ENCODE measurements at regions not wholly inside any gene's neighbourhood (a gene's known extent, or its start where the extent isn't known, plus 50 kb on each side); places are given as distances from the start of the nearest gene placed in this dataset.
A peak's percentile ranks its signal among the peaks of the same experiment; 100 is the strongest.

DNA sequence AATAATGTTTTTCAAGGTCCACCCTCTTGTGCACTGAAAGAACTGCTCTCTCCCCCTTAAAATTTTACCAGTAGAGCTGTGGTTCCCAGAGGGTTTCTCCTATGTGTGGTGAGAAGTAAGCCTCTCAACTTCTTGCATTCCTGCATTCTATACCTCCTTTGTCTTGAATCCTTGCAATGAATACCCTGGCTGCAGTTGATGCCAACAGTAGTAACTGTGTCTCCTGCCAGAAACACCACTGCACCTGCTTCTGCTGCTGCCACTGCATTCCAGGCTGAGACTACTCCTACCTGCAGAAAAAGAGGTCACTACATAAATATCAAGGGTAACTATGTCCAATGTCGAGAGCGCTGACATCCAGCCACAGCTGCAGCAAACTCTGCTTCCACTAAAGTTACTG lies 203.7 kb downstream of the TMEM167A start:
- ATAC-seq (peak; percentile 38), FAIRE-seq (no peak)
- 0% methylated on average over 2 of the region's 2 CpGs for whole genome bisulfite sequencing (ENCODE audit: low lambda C conversion rate)
- no peak for TF ChIP-seq MXD4 (CRISPR knock-in tag; IDR thresholded peaks at IDR 0.05)
- no peak for TF ChIP-seq ZNF264 (CRISPR knock-in tag; IDR thresholded peaks at IDR 0.05)
- TF ChIP-seq ZNF614 (CRISPR knock-in tag; IDR thresholded peaks at IDR 0.05; ENCODE audit: borderline replicate concordance) = no peak
- TF ChIP-seq SMAD3 (CRISPR knock-in tag; IDR thresholded peaks at IDR 0.05) = no peak
- TF ChIP-seq ZNF451 (CRISPR knock-in tag; IDR thresholded peaks at IDR 0.05) = no peak
- TF ChIP-seq GFI1 (CRISPR knock-in tag; IDR thresholded peaks at IDR 0.05; ENCODE audit: borderline replicate concordance) = no peak
- TF ChIP-seq, protein P1, sequence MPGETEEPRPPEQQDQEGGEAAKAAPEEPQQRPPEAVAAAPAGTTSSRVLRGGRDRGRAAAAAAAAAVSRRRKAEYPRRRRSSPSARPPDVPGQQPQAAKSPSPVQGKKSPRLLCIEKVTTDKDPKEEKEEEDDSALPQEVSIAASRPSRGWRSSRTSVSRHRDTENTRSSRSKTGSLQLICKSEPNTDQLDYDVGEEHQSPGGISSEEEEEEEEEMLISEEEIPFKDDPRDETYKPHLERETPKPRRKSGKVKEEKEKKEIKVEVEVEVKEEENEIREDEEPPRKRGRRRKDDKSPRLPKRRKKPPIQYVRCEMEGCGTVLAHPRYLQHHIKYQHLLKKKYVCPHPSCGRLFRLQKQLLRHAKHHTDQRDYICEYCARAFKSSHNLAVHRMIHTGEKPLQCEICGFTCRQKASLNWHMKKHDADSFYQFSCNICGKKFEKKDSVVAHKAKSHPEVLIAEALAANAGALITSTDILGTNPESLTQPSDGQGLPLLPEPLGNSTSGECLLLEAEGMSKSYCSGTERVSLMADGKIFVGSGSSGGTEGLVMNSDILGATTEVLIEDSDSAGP (CRISPR knock-in tag; IDR thresholded peaks at IDR 0.05; ENCODE audit: borderline replicate concordance) = no peak
- no peak for TF ChIP-seq GPN1 (CRISPR knock-in tag; IDR thresholded peaks at IDR 0.05; ENCODE audit: borderline replicate concordance)
- TF ChIP-seq SYNCRIP (IDR thresholded peaks at IDR 0.05; ENCODE audit: insufficient read depth, low read depth, low read length) = no peak
- TF ChIP-seq, protein P2, sequence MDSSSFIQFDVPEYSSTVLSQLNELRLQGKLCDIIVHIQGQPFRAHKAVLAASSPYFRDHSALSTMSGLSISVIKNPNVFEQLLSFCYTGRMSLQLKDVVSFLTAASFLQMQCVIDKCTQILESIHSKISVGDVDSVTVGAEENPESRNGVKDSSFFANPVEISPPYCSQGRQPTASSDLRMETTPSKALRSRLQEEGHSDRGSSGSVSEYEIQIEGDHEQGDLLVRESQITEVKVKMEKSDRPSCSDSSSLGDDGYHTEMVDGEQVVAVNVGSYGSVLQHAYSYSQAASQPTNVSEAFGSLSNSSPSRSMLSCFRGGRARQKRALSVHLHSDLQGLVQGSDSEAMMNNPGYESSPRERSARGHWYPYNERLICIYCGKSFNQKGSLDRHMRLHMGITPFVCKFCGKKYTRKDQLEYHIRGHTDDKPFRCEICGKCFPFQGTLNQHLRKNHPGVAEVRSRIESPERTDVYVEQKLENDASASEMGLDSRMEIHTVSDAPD (CRISPR knock-in tag; IDR thresholded peaks at IDR 0.05) = no peak
- no peak for TF ChIP-seq CCAR2 (optimal IDR thresholded peaks at IDR 0.05; ENCODE audit: low read depth, low read length)
- no peak for TF ChIP-seq SP1 (IDR thresholded peaks at IDR 0.05)
- TF ChIP-seq SP1 (CRISPR knock-in tag; IDR thresholded peaks at IDR 0.05) = no peak
- no peak for TF ChIP-seq AHR (CRISPR knock-in tag; IDR thresholded peaks at IDR 0.05)
- TF ChIP-seq, protein P3, sequence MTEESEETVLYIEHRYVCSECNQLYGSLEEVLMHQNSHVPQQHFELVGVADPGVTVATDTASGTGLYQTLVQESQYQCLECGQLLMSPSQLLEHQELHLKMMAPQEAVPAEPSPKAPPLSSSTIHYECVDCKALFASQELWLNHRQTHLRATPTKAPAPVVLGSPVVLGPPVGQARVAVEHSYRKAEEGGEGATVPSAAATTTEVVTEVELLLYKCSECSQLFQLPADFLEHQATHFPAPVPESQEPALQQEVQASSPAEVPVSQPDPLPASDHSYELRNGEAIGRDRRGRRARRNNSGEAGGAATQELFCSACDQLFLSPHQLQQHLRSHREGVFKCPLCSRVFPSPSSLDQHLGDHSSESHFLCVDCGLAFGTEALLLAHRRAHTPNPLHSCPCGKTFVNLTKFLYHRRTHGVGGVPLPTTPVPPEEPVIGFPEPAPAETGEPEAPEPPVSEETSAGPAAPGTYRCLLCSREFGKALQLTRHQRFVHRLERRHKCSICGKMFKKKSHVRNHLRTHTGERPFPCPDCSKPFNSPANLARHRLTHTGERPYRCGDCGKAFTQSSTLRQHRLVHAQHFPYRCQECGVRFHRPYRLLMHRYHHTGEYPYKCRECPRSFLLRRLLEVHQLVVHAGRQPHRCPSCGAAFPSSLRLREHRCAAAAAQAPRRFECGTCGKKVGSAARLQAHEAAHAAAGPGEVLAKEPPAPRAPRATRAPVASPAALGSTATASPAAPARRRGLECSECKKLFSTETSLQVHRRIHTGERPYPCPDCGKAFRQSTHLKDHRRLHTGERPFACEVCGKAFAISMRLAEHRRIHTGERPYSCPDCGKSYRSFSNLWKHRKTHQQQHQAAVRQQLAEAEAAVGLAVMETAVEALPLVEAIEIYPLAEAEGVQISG (CRISPR knock-in tag; IDR thresholded peaks at IDR 0.05) = no peak
- TF ChIP-seq SOX5 (CRISPR knock-in tag; IDR thresholded peaks at IDR 0.05; ENCODE audit: borderline replicate concordance) = no peak
- no peak for TF ChIP-seq ZNF251 (CRISPR knock-in tag; IDR thresholded peaks at IDR 0.05)
- TF ChIP-seq, protein P4, sequence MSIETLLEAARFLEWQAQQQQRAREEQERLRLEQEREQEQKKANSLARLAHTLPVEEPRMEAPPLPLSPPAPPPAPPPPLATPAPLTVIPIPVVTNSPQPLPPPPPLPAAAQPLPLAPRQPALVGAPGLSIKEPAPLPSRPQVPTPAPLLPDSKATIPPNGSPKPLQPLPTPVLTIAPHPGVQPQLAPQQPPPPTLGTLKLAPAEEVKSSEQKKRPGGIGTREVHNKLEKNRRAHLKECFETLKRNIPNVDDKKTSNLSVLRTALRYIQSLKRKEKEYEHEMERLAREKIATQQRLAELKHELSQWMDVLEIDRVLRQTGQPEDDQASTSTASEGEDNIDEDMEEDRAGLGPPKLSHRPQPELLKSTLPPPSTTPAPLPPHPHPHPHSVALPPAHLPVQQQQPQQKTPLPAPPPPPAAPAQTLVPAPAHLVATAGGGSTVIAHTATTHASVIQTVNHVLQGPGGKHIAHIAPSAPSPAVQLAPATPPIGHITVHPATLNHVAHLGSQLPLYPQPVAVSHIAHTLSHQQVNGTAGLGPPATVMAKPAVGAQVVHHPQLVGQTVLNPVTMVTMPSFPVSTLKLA (IDR thresholded peaks at IDR 0.05) = no peak

More for the DNA sequence above, 203.7 kb downstream of the TMEM167A start:
- ChIA-PET POLR2A (no interaction called here), CTCF (ENCODE audit: low intra/inter-chr PET ratio, low total read pairs) (no interaction called here)
- no peaks in the 10 kb centered on the region for H3K9me3 ChIP-seq (ENCODE audit: low read length)
- no peak overlapping the region for H3K4me3 ChIP-seq (replicated peaks in 1 of 3; ENCODE audit: insufficient read depth in 1 of 3, low read depth in 2 of 3, low read length in 3 of 3)
- no peak overlapping the region for H3K9ac ChIP-seq (ENCODE audit: insufficient read depth, low read depth, low read length)
- in situ Hi-C loops (cut with HindIII; ENCODE audit: extremely low pct_ligation_motif_present, low pct_unique_long_range_greater_than_20kb) (no loop called here), intact Hi-C loops (cut with micrococcal nuclease; ENCODE audit: unreplicated experiment) (no loop called here)
- no peaks in the 10 kb centered on the region for H3K27me3 ChIP-seq (ENCODE audit: control insufficient read depth in 1 of 2, insufficient read depth in 2 of 2, low read length in 2 of 2)
- H3K79me2 ChIP-seq (ENCODE audit: insufficient read depth, low read length) = no peaks in the 10 kb centered on the region
- H3K4me2 ChIP-seq (ENCODE audit: low read depth, low read length) = no peak overlapping the region
- no peak overlapping the region for H2AFZ ChIP-seq (ENCODE audit: low read length)
- no peak for DNase-seq (ENCODE audit: low spot score)
- no peaks in the 10 kb centered on the region for H3K36me3 ChIP-seq (replicated peaks in 1 of 2; ENCODE audit: control insufficient read depth in 1 of 2, insufficient read depth in 2 of 2, low read length in 2 of 2)
- no peak overlapping the region for H3K27ac ChIP-seq (ENCODE audit: extremely low read length, insufficient read depth, low read length)
- no TSS peak for BruUV-seq (replicated peaks)
- peaks cover 10% of the 10 kb centered on the region for H3K4me1 ChIP-seq (ENCODE audit: insufficient read depth, low read length)
- H4K20me1 ChIP-seq (ENCODE audit: insufficient read depth, low read length) = no peaks in the 10 kb centered on the region

All from HepG2 (cell line).